NCI-H146 (cell line): ENCODE measurements at regions not wholly inside any gene's neighbourhood (a gene's known extent, or its start where the extent isn't known, plus 50 kb on each side); places are given as distances from the start of the nearest gene placed in this dataset.
"Not testable (repeated sequence)": the region's sequence is repeated elsewhere in the genome, so short reads cannot be mapped to it uniquely, and the experiment has no call there.

ENCODE experiments used
- DNase-seq: peaks from one replicate; lab custom pipeline; 2025; lab: John Stamatoyannopoulos, UW

- DNase-seq = no peak
Measured at GRCh38 chr2:42998721-42999120, 206.3 kb upstream of the HAAO start.

GRCh38 chr2:42996528-42996927 lies 204.1 kb upstream of the HAAO start:
- DNase-seq = no peak

GRCh38 chr2:42995752-42996422 lies 203.5 kb upstream of the HAAO start:
- no peak for DNase-seq

GRCh38 chr2:42989283-42990081 lies 197.1 kb upstream of the HAAO start:
- not testable (repeated sequence) for DNase-seq

- not testable (repeated sequence) for DNase-seq
Measured at GRCh38 chr2:42988055-42988454, 195.7 kb upstream of the HAAO start.

- no peak for DNase-seq
Measured at GRCh38 chr2:42987112-42987922, 194.9 kb upstream of the HAAO start.

GRCh38 chr2:42984617-42985016 lies 192.2 kb upstream of the HAAO start:
- no peak for DNase-seq

- no peak for DNase-seq
Measured at GRCh38 chr2:42984081-42984480, 191.7 kb upstream of the HAAO start.

- no peak for DNase-seq
Measured at GRCh38 chr2:42980764-42981416, 188.5 kb upstream of the HAAO start.

- no peak for DNase-seq
Measured at GRCh38 chr2:42979870-42980763, 187.7 kb upstream of the HAAO start.

- DNase-seq = no peak
Measured at GRCh38 chr2:42979416-42979869, 187.1 kb upstream of the HAAO start.

GRCh38 chr2:42978887-42979415 lies 186.6 kb upstream of the HAAO start:
- DNase-seq = no peak

GRCh38 chr2:42978175-42978886 lies 185.9 kb upstream of the HAAO start:
- no peak for DNase-seq

GRCh38 chr2:42977270-42978174 lies 185.1 kb upstream of the HAAO start:
- no peak for DNase-seq

GRCh38 chr2:42976351-42976750 lies 184.0 kb upstream of the HAAO start:
- DNase-seq = no peak

- peak; percentile 59 for DNase-seq
Measured at GRCh38 chr2:42974721-42975717, 182.6 kb upstream of the HAAO start.

- no peak for DNase-seq
Measured at GRCh38 chr2:42974169-42974720, 181.9 kb upstream of the HAAO start.
